ENCODE measurements at regions not wholly inside any gene's neighbourhood (a gene's known extent, or its start where the extent isn't known, plus 50 kb on each side); places are given as distances from the start of the nearest gene placed in this dataset.
A peak's percentile ranks its signal among the peaks of the same experiment; 100 is the strongest.

GRCh38 chr14:56716705-56717104 is 93.6 kb downstream of the OTX2 start:
- no peak overlapping the region for H3K4me3 Mint-ChIP-seq (ENCODE audit: unreplicated experiment)
- Histone ChIP-seq H3K4me1 (no peaks in the 10 kb centered on the region; the same call in 1 of the 2 replicates), H3K27me3 (replicated peaks; ENCODE audit: control insufficient read depth, insufficient read depth, low read length) (no peaks in the 10 kb centered on the region), H3K9me3 (no peaks in the 10 kb centered on the region), H3K4me3 (ENCODE audit: low read depth, low read length) (no peak overlapping the region), H3K36me3 (ENCODE audit: control insufficient read depth, insufficient read depth, low read length) (no peaks in the 10 kb centered on the region)
- intact Hi-C loops (cut with micrococcal nuclease; ENCODE audit: unreplicated experiment): no loop called here
- H3K9me3 Mint-ChIP-seq (ENCODE audit: unreplicated experiment): no peaks in the 10 kb centered on the region
- ChIA-PET POLR2A (no interaction called here), CTCF (no interaction called here)
- peaks cover 17% of the 10 kb centered on the region for H3K4me1 Mint-ChIP-seq (ENCODE audit: low read depth, unreplicated experiment)
- no peak overlapping the region for H3K27ac Mint-ChIP-seq (ENCODE audit: unreplicated experiment)
- H3K27me3 Mint-ChIP-seq (ENCODE audit: insufficient read depth, unreplicated experiment): no peaks in the 10 kb centered on the region
- no TSS peak for BruUV-seq (replicated peaks)
- TF ChIP-seq, protein P1, sequence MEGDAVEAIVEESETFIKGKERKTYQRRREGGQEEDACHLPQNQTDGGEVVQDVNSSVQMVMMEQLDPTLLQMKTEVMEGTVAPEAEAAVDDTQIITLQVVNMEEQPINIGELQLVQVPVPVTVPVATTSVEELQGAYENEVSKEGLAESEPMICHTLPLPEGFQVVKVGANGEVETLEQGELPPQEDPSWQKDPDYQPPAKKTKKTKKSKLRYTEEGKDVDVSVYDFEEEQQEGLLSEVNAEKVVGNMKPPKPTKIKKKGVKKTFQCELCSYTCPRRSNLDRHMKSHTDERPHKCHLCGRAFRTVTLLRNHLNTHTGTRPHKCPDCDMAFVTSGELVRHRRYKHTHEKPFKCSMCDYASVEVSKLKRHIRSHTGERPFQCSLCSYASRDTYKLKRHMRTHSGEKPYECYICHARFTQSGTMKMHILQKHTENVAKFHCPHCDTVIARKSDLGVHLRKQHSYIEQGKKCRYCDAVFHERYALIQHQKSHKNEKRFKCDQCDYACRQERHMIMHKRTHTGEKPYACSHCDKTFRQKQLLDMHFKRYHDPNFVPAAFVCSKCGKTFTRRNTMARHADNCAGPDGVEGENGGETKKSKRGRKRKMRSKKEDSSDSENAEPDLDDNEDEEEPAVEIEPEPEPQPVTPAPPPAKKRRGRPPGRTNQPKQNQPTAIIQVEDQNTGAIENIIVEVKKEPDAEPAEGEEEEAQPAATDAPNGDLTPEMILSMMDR (IDR thresholded peaks at IDR 0.05; ENCODE audit: insufficient read depth in 1 of 2, low read depth in 1 of 2, low read length in 1 of 2, severe bottlenecking in 1 of 2, unreplicated experiment in 1 of 2): no peak
- H3K36me3 Mint-ChIP-seq (ENCODE audit: insufficient read depth, unreplicated experiment): no peaks in the 10 kb centered on the region
- no peak for DNase-seq

- DNase-seq: no peak
- ChIA-PET CTCF (no interaction called here), POLR2A (no interaction called here)
- Mint-ChIP-seq H3K27me3 (ENCODE audit: insufficient read depth, unreplicated experiment) (no peaks in the 10 kb centered on the region), H3K4me3 (ENCODE audit: unreplicated experiment) (no peak overlapping the region), H3K36me3 (ENCODE audit: insufficient read depth, unreplicated experiment) (no peaks in the 10 kb centered on the region), H3K4me1 (ENCODE audit: low read depth, unreplicated experiment) (peaks cover 13% of the 10 kb centered on the region), H3K9me3 (ENCODE audit: unreplicated experiment) (no peaks in the 10 kb centered on the region), H3K27ac (ENCODE audit: unreplicated experiment) (no peak overlapping the region)
- TF ChIP-seq, protein P1 (IDR thresholded peaks at IDR 0.05; ENCODE audit: insufficient read depth in 1 of 2, low read depth in 1 of 2, low read length in 1 of 2, severe bottlenecking in 1 of 2, unreplicated experiment in 1 of 2): no peak
- BruUV-seq (replicated peaks): no TSS peak
- H3K36me3 ChIP-seq (ENCODE audit: control insufficient read depth, insufficient read depth, low read length): no peaks in the 10 kb centered on the region
- no peaks in the 10 kb centered on the region for H3K27me3 ChIP-seq (replicated peaks; ENCODE audit: control insufficient read depth, insufficient read depth, low read length)
- H3K9me3 ChIP-seq: no peaks in the 10 kb centered on the region
- no peak overlapping the region for H3K4me3 ChIP-seq (ENCODE audit: low read depth, low read length)
- H3K4me1 ChIP-seq: no peaks in the 10 kb centered on the region; the same call in 1 of the 2 replicates
- intact Hi-C loops (cut with micrococcal nuclease; ENCODE audit: unreplicated experiment): no loop called here
Measured at GRCh38 chr14:56715938-56716337, 94.3 kb downstream of the OTX2 start.

GRCh38 chr14:56709201-56709600 is 101.1 kb downstream of the OTX2 start:
- Mint-ChIP-seq H3K36me3 (ENCODE audit: insufficient read depth, unreplicated experiment) (no peaks in the 10 kb centered on the region), H3K4me3 (ENCODE audit: unreplicated experiment) (peak overlapping the region; percentile 6), H3K4me1 (ENCODE audit: low read depth, unreplicated experiment) (peaks cover 13% of the 10 kb centered on the region), H3K27me3 (ENCODE audit: insufficient read depth, unreplicated experiment) (no peaks in the 10 kb centered on the region), H3K9me3 (ENCODE audit: unreplicated experiment) (no peaks in the 10 kb centered on the region), H3K27ac (ENCODE audit: unreplicated experiment) (peak overlapping the region; percentile 27)
- H3K27me3 ChIP-seq (replicated peaks; ENCODE audit: control insufficient read depth, insufficient read depth, low read length): no peaks in the 10 kb centered on the region
- intact Hi-C loops (cut with micrococcal nuclease; ENCODE audit: unreplicated experiment): no loop called here
- ChIA-PET CTCF (interaction anchor here (0.6 kb wide), 1 partner anchor 337 kb away, joined by 4 read pairs; no protein-coding TSS in a partner anchor), POLR2A (no interaction called here)
- no peak overlapping the region for H3K4me3 ChIP-seq (ENCODE audit: low read depth, low read length)
- H3K36me3 ChIP-seq (ENCODE audit: control insufficient read depth, insufficient read depth, low read length): no peaks in the 10 kb centered on the region
- BruUV-seq (replicated peaks): no TSS peak
- H3K4me1 ChIP-seq: peaks cover 10% of the 10 kb centered on the region
- TF ChIP-seq, protein P1 (IDR thresholded peaks at IDR 0.05; ENCODE audit: insufficient read depth in 1 of 2, low read depth in 1 of 2, low read length in 1 of 2, severe bottlenecking in 1 of 2, unreplicated experiment in 1 of 2): no peak
- DNase-seq: peak in 1 of 2 experiments; percentile 41
- H3K9me3 ChIP-seq: no peaks in the 10 kb centered on the region

Data from Caco-2 (cell line).